Activated T-helper 17 cell treated with anti-CD3 and anti-CD28 coated beads, Interleukin-2, amount 50 U/mL, for 72 hours (primary cell): ENCODE measurements at regions not wholly inside any gene's neighbourhood (a gene's known extent, or its start where the extent isn't known, plus 50 kb on each side); places are given as distances from the start of the nearest gene placed in this dataset.

Source experiments
- ATAC-seq: fragments of 150-1000 bp; cut with Tn5 transposase; replicated peaks from 2 replicates; pipeline ENCODE4 v1.10.0; 2021; ENCODE audit warnings: mild to moderate bottlenecking, moderate library complexity
- H3K27ac Mint-ChIP-seq: one replicate; pipeline ENCODE4 v1.8.0; 2022; ENCODE audit warnings: mixed read lengths
- H3K27me3 Mint-ChIP-seq: one replicate; pipeline ENCODE4 v1.8.0; 2022; ENCODE audit warnings: mixed read lengths
- H3K36me3 Mint-ChIP-seq: one replicate; pipeline ENCODE4 v1.8.0; 2022; ENCODE audit warnings: low read depth, mild to moderate bottlenecking, mixed read lengths
- H3K4me1 Mint-ChIP-seq: one replicate; pipeline ENCODE4 v1.8.0; 2022; ENCODE audit warnings: mixed read lengths
- H3K4me3 Mint-ChIP-seq: one replicate; pipeline ENCODE4 v1.8.0; 2022; ENCODE audit warnings: mild to moderate bottlenecking, mixed read lengths
- H3K9me3 Mint-ChIP-seq: one replicate; pipeline ENCODE4 v1.8.0; 2022; ENCODE audit warnings: mixed read lengths

DNA sequence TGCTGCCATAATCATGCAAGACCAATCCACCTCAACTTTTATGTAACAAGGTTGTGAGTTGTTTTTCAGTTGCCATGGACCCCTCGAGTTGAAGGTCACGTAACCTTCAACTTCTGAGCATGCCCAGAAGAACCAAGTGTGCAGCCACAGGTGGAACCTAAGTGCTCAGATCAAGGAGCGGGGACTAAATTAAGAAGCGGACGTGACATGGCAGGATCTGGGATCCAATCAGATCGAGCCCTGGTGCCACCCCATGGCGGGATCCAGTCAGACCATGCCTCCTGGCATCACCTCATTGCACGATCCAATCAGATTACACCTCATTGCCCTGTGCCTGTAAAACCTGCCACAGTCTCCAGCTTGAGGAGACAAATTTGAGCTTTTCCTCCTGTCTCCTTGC, 204.5 kb upstream of the CDH5 start:
- Mint-ChIP-seq H3K4me1 (no peaks in the 10 kb centered on the region), H3K4me3 (no peak overlapping the region), H3K9me3 (no peaks in the 10 kb centered on the region), H3K27me3 (peaks cover 3% of the 10 kb centered on the region), H3K36me3 (no peaks in the 10 kb centered on the region), H3K27ac (no peak overlapping the region)
- ATAC-seq: no peak

DNA sequence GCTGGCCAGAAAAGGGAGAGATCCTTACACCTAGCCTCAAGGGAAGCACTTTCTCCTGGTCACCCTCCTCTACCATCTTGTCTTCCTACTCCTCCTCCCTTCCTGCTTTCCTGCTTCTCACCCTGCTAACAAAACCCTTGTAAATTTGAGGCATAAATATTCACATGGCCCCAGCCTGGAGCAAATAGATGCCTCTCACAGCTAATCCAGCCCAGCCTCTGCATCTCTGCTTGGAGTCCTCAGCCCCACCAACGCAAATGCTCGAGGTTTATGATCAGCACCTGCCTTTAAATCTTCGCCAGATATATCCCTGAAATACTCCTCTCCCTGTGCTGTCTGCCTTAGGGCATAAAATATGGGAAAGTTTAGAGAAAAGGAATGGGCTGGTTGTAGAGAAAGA, 205.2 kb upstream of the CDH5 start:
- ATAC-seq: no peak
- Mint-ChIP-seq H3K4me1 (no peaks in the 10 kb centered on the region), H3K36me3 (no peaks in the 10 kb centered on the region), H3K27me3 (peaks cover 7% of the 10 kb centered on the region), H3K9me3 (no peaks in the 10 kb centered on the region), H3K27ac (no peak overlapping the region), H3K4me3 (no peak overlapping the region)

DNA sequence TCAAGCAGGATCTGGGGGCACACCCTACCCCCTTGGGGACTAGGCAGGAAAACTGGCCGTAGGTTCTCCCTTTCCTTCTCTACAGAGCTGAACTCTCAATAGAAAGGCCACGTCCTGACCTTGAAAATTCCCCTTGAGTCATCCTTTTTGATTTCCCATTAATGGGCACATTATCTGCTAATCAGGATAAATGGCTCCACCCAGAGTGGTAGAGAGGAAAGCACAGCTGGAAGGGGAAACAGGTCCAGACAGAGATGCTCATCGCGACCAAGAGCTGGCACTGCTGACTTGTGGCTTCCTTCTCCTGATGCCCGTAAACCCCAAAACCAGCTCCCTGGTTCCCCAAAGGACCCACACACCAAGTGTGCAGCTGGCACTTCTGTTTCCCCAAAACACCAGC, 206.5 kb upstream of the CDH5 start:
- H3K36me3 Mint-ChIP-seq: no peaks in the 10 kb centered on the region
- H3K4me3 Mint-ChIP-seq: no peak overlapping the region
- H3K4me1 Mint-ChIP-seq: no peaks in the 10 kb centered on the region
- no peaks in the 10 kb centered on the region for H3K9me3 Mint-ChIP-seq
- no peak for ATAC-seq
- no peak overlapping the region for H3K27ac Mint-ChIP-seq
- peaks cover 7% of the 10 kb centered on the region for H3K27me3 Mint-ChIP-seq

DNA sequence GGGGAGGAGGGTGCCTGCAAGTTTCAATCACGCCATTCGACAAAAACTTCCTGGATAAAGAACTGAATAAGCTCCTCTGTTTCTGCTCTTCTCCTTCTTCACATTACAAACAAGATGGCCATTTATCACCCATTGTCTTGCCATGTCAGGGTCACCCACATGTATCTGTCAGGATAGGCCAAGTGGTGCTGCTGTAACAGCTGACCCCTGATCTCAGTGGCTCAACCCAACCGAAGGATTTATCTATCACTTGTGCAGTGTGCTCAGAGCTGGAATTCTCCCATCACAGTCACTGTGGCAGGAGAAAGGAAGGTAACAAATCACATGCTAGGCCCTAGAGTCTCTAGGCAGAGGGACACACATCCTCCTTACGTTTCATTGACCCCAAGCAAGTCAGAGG, 210.0 kb upstream of the CDH5 start:
- Mint-ChIP-seq H3K36me3 (no peaks in the 10 kb centered on the region), H3K9me3 (no peaks in the 10 kb centered on the region), H3K4me3 (no peak overlapping the region), H3K27me3 (peaks cover 7% of the 10 kb centered on the region), H3K27ac (no peak overlapping the region), H3K4me1 (no peaks in the 10 kb centered on the region)
- no peak for ATAC-seq

DNA sequence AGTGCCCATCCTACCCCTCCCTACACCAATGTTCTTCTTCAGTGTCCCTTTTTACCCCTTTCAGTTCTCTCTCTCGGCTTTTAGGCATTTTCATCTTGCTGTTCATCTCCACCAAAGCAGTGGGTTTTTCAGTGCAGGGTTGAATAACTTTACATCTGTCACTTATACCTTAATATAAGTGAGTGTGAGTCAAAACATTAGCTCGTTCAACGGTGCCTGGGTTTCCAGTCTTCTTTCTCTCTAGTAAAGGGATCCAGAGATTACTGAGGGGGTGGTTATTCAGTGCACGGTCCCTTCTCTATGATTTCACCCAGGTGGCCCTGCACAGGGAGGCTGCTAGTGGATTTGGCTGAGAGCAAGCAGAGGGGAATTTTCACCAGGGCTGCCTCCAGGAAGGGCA, 210.6 kb upstream of the CDH5 start:
- Mint-ChIP-seq H3K9me3 (no peaks in the 10 kb centered on the region), H3K4me3 (no peak overlapping the region), H3K36me3 (no peaks in the 10 kb centered on the region), H3K27me3 (peaks cover 4% of the 10 kb centered on the region), H3K27ac (no peak overlapping the region), H3K4me1 (no peaks in the 10 kb centered on the region)
- ATAC-seq: no peak

DNA sequence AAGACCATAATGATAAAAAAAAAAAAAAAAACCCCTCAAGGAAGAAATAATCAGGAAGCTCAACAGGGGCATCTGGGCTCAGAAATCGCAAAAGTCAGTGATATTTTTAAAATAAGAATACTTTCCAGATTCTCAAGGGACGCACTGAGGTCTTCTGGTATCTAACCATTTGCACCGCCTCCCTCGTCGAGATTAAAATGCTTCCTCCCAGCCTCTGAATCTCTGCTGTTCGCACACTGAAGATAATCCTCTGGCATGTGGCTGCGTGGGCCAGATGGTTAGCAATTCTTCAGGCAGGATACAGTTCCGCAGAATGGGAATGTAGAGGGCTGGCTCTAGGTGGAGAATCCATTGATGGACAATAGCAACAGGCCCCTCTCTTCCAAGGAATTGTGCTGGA, 211.7 kb upstream of the CDH5 start:
- Mint-ChIP-seq H3K27me3 (peaks cover 9% of the 10 kb centered on the region), H3K36me3 (no peaks in the 10 kb centered on the region), H3K27ac (no peak overlapping the region), H3K4me3 (no peak overlapping the region), H3K4me1 (no peaks in the 10 kb centered on the region), H3K9me3 (no peaks in the 10 kb centered on the region)
- ATAC-seq: no peak

DNA sequence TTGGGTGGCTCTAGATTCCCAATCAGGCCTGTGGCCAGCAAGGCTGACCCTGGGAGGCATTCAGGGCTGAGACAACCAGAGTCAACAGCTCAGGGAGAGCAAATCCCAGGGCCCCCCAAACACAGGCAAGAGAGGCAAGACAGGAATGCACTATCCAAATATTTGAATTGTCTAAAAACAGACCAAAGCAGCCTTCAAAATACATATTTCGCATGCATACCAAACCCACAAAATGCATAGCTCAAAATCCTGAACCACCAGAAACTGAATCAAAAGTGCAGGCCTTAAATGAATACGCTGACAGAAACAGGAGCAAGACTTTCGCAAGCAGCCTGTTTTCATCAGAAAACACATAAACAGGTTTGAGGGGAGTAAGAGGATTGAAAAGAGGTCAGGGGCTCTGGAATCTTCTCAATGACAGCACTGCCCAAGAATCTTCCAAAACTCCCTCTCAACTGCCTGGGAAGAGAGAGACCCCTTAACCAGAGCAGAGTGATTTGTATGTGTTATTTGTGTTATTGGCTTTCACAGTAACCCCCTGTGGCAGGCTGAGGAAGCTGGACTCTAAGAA, 213.6 kb upstream of the CDH5 start:
- Mint-ChIP-seq H3K4me1 (no peaks in the 10 kb centered on the region), H3K9me3 (no peaks in the 10 kb centered on the region), H3K4me3 (no peak overlapping the region), H3K27me3 (peaks cover 9% of the 10 kb centered on the region), H3K27ac (no peak overlapping the region), H3K36me3 (no peaks in the 10 kb centered on the region)
- ATAC-seq: no peak

DNA sequence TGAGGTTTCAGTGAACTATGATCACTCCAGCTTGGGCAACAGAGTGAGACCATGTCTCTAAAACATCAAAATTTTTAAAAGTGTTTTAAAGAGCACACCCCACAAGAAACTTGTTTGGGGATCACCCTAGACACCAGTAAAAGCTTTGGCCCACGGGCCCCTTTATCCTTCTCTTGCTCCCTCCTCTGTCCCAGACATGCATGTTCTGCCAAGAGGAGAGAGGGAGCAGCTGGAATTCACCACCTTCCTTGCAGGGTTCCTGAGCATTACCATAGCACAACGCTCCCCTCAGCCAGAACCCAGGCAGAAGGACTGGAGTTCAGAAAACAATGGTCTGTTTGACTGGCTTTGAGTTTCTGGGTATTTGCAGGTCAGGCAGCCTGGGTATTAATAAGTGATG, 214.3 kb upstream of the CDH5 start:
- ATAC-seq: no peak
- Mint-ChIP-seq H3K4me3 (no peak overlapping the region), H3K27ac (no peak overlapping the region), H3K4me1 (no peaks in the 10 kb centered on the region), H3K27me3 (peaks cover 9% of the 10 kb centered on the region), H3K36me3 (no peaks in the 10 kb centered on the region), H3K9me3 (no peaks in the 10 kb centered on the region)

DNA sequence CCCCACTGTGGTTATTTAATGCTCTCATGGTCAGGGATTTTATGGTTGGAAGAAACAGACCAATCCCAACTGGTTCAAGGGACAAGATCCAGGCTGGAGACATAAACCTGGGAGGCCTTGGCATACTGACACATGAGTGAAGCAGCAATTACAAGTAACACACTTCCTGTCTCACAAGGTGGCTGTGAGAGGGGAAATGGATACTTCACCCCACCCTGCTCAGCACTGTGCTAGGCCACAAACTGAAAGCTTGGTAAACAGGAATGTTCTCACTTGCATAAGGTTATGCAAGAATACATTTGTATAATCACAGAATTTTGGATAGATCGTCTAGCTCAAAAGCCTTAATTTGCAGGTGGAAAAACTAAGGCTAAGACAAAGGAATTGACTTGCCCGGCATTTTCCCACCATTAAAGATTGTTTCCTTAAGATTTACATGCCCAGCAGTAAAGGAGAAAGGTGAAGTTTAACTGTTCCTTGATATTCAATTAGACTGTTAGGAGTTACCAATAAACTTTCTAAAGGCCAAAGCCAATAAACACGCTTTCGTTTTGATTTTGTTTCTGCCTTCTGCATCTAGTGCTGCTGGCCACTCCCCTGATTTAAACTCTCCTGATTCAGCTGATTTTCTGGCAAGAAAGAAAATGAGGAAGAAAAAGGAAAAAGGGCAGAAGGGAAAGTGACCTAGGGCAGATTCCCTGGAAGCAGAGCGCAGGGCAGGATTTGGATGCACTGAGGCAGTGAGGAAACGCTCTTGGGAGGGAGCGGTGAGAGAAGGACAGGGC, 215.6 kb upstream of the CDH5 start:
- no peak for ATAC-seq
- H3K27ac Mint-ChIP-seq: no peak overlapping the region
- H3K4me3 Mint-ChIP-seq: no peak overlapping the region

DNA sequence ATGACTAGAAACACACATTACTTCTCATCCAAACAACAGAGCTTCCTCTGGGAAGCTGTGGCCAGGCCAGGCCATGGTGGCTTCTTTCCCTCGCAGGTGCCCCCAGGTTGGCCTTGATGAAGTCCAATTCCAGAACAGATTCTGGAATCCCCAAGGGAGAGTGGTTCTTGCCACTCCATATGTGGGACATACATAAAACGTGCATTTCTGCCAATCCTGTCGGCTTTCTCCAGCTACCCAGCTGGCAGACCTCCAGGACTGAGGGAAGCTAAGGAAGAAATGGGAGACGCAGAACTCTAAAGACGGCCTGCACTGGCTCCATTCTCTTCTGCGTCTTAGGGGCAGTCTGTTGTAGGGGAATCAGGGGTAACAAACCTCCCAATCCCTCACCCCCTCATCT, 219.2 kb upstream of the CDH5 start:
- H3K4me3 Mint-ChIP-seq: no peak overlapping the region
- no peaks in the 10 kb centered on the region for H3K36me3 Mint-ChIP-seq
- H3K27ac Mint-ChIP-seq: no peak overlapping the region
- H3K4me1 Mint-ChIP-seq: no peaks in the 10 kb centered on the region
- peaks cover 17% of the 10 kb centered on the region for H3K27me3 Mint-ChIP-seq
- H3K9me3 Mint-ChIP-seq: no peaks in the 10 kb centered on the region
- no peak for ATAC-seq

More for the DNA sequence above, 215.6 kb upstream of the CDH5 start:
- Mint-ChIP-seq H3K27me3 (peaks cover 8% of the 10 kb centered on the region), H3K36me3 (no peaks in the 10 kb centered on the region), H3K4me1 (no peaks in the 10 kb centered on the region), H3K9me3 (no peaks in the 10 kb centered on the region)

DNA sequence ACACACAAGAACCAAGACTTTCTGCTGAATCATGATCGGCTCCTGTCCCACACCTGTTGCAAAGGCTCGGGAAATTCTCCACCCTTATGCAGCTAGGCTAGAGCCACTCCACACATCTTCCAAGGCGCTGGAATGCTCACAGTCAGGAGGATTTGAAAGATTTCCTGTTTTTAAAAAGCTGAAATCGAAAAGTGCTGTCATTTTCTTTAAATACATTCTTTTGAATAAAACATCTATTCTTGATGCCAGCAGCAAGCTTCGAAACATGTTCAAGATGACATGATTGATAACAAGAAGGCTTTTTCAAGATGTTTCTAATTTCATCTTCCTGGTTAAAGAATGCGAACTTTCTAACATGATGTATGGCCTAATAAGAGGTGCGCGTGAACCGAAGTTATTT, 219.7 kb upstream of the CDH5 start:
- H3K4me3 Mint-ChIP-seq: no peak overlapping the region
- H3K9me3 Mint-ChIP-seq: no peaks in the 10 kb centered on the region
- no peaks in the 10 kb centered on the region for H3K4me1 Mint-ChIP-seq
- peaks cover 17% of the 10 kb centered on the region for H3K27me3 Mint-ChIP-seq
- no peak for ATAC-seq
- no peaks in the 10 kb centered on the region for H3K36me3 Mint-ChIP-seq
- H3K27ac Mint-ChIP-seq: no peak overlapping the region

DNA sequence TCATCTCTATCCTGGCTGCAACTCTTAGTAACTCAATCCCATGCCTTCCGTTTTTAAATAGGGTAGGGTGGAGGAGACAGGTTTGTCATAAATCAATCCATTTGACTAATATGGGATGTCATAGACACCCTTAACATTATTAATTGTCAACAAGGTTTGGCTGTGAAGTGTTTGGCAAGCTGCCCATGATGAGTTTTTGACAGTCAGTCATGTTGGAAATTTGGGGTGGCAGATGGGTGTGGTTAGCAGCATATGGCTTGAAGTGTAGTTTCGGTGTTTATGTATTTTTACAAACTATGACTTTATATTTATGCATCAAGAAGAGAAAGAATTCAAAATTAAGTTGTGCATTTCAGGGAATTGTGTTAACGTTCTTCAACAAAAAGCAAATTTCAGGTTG, 221.8 kb upstream of the CDH5 start:
- peaks cover 17% of the 10 kb centered on the region for H3K27me3 Mint-ChIP-seq
- H3K4me3 Mint-ChIP-seq: no peak overlapping the region
- no peaks in the 10 kb centered on the region for H3K36me3 Mint-ChIP-seq
- no peaks in the 10 kb centered on the region for H3K4me1 Mint-ChIP-seq
- no peak for ATAC-seq
- H3K9me3 Mint-ChIP-seq: no peaks in the 10 kb centered on the region
- H3K27ac Mint-ChIP-seq: no peak overlapping the region

DNA sequence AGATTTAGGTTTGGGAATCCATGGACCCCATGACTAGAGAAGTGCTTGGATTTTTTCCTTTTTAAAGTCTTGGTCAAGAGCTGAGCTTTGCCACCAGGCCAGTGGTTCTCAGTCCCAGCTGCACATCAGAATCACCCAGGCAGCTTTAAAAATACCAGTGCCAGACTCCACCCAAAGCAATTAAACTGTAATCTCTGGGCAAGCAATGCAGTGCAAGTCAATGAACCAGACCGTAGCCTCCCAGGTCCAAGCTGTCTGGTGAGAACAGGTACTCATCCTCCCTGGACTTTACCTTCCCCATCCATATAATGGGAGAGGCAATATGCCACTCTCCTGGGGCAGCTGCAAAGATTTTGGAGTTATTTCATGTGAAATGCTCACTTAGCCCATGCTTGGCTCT, 223.1 kb upstream of the CDH5 start:
- Mint-ChIP-seq H3K36me3 (no peaks in the 10 kb centered on the region), H3K27me3 (peaks cover 17% of the 10 kb centered on the region), H3K27ac (no peak overlapping the region), H3K9me3 (no peaks in the 10 kb centered on the region), H3K4me1 (no peaks in the 10 kb centered on the region), H3K4me3 (no peak overlapping the region)
- no peak for ATAC-seq

DNA sequence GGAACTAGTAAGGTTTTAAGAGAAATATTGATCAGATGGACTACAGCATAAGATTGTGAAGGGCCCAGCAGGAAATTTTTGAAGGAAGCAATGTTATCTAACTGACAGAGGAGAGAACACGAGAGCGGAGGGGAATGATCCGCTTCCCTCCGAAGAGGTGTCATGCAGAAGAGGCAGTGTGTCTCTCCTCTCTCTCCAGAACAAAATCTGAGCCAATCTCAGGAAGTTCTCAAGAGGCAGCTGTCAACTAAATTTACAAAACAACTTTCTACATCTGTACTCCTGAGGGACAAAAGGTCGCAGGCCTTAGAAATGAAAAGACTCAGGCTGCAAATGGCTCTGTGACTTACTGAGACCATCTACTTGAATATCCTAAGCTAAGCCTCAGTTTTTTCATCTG, 224.6 kb upstream of the CDH5 start:
- H3K4me1 Mint-ChIP-seq: no peaks in the 10 kb centered on the region
- peaks cover 14% of the 10 kb centered on the region for H3K27me3 Mint-ChIP-seq
- H3K9me3 Mint-ChIP-seq: no peaks in the 10 kb centered on the region
- H3K36me3 Mint-ChIP-seq: no peaks in the 10 kb centered on the region
- H3K27ac Mint-ChIP-seq: no peak overlapping the region
- H3K4me3 Mint-ChIP-seq: no peak overlapping the region
- no peak for ATAC-seq

DNA sequence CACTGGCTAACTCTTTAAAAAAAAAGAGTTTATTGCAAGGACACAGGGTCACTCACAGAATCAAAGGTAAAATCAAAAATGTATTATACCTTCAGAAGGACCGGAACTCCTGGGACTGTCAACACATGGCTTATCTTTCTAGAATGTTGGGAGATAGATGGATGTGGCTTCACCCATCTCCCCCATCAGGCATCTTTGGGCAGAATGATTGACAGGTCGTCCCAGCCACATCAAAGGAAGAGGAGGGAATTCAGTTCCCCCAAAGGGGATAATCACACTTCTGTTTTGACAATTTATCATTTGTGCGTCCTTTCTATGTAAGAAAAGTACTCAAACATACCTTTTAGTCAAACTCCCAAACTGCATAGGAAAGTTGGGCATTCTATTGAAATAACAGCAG, 228.6 kb upstream of the CDH5 start:
- no peak overlapping the region for H3K4me3 Mint-ChIP-seq
- no peak for ATAC-seq
- H3K36me3 Mint-ChIP-seq: no peaks in the 10 kb centered on the region
- H3K27me3 Mint-ChIP-seq: peaks cover 12% of the 10 kb centered on the region
- no peaks in the 10 kb centered on the region for H3K4me1 Mint-ChIP-seq
- H3K9me3 Mint-ChIP-seq: no peaks in the 10 kb centered on the region
- no peak overlapping the region for H3K27ac Mint-ChIP-seq

DNA sequence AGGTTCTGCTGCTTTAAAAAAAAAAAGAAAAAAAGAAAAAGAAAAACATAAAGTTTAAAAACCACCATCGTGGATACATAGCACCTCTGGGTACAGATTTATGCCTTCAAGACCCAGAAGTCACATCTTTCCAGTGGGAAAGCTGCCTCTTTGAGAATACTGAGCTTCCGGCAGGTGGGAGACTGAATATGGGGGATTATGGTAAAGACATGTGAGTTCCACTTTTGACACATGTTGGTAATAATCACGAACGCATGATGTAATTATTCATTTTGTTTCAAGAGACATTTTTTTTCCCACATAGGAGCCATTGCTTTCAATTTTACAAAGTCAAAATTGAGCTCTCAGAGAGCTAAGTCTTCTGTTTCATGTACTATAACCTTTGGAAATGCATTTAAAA, 229.7 kb upstream of the CDH5 start:
- H3K9me3 Mint-ChIP-seq: no peaks in the 10 kb centered on the region
- no peaks in the 10 kb centered on the region for H3K36me3 Mint-ChIP-seq
- ATAC-seq: no peak
- H3K4me3 Mint-ChIP-seq: no peak overlapping the region
- peaks cover 15% of the 10 kb centered on the region for H3K27me3 Mint-ChIP-seq
- H3K27ac Mint-ChIP-seq: no peak overlapping the region
- no peaks in the 10 kb centered on the region for H3K4me1 Mint-ChIP-seq
